Neural crest cell (in vitro differentiated cells): ENCODE measurements at regions not wholly inside any gene's neighbourhood (a gene's known extent, or its start where the extent isn't known, plus 50 kb on each side); places are given as distances from the start of the nearest gene placed in this dataset.

Experiments used
- DNase-seq: peaks from one replicate; pipeline ENCODE4 v3.0.0; 2021; ENCODE audit warnings: low read depth, mixed read lengths, low spot score
- H3K27ac Mint-ChIP-seq: one replicate; pipeline ENCODE4 v1.8.0; 2021; ENCODE audit warnings: mild to moderate bottlenecking, mixed read lengths; ENCODE audit not compliant: unreplicated experiment
- H3K27me3 Mint-ChIP-seq: 2 replicates; pipeline ENCODE4 v1.8.0; 2021; ENCODE audit warnings: low read depth, mild to moderate bottlenecking, mixed read lengths
- H3K36me3 Mint-ChIP-seq: 2 replicates; pipeline ENCODE4 v1.8.0; 2021; ENCODE audit warnings: low read depth, mild to moderate bottlenecking, mixed read lengths
- H3K4me1 Mint-ChIP-seq: 2 replicates; pipeline ENCODE4 v1.8.0; 2021; ENCODE audit warnings: mixed read lengths
- H3K4me3 Mint-ChIP-seq: one replicate; pipeline ENCODE4 v1.8.0; 2021; ENCODE audit warnings: mild to moderate bottlenecking, mixed read lengths
- H3K9me3 Mint-ChIP-seq: 2 replicates; pipeline ENCODE4 v1.8.0; 2021; ENCODE audit warnings: mixed read lengths
- CTCF ChIP-seq: fragments of 200-600 bp; sonication (generic); conservative IDR thresholded peaks from 2 replicates; pipeline ENCODE4 v1.5.0; 2021; ENCODE audit warnings: antibody characterized with exemption, mild to moderate bottlenecking

- DNase-seq, result no peak
- peaks cover 2% of the 10 kb centered on the region for H3K9me3 Mint-ChIP-seq
- H3K4me1 Mint-ChIP-seq, result peaks cover 27% of the 10 kb centered on the region
- no peaks in the 10 kb centered on the region for H3K36me3 Mint-ChIP-seq
- peak overlapping the region; percentile 91 for H3K27ac Mint-ChIP-seq
- H3K27me3 Mint-ChIP-seq, result no peaks in the 10 kb centered on the region
- no peak for TF ChIP-seq CTCF
- no peak overlapping the region for H3K4me3 Mint-ChIP-seq
Measured at GRCh38 chrX:110509755-110510532, 151.3 kb downstream of the RTL9 start.

DNA sequence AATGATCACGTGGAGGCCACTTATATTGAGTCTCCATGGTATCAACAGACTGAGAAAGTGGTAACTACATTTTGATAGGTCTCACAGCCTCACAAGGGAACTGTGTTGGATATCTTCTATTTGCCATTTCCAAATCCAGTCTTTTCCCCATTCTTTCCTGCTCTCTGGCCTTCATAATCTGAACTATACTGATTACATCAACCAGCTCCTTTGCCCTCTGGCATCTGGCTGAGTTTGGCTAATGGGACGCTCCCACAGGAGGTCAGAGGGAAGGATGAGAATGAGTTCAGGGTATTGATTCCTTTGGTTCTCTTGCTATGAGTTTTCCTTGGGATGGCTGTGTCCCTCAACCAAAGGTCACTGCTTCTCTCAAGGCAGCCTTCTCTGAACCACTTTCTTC is 152.6 kb downstream of the RTL9 start:
- no peaks in the 10 kb centered on the region for H3K27me3 Mint-ChIP-seq
- no peak for TF ChIP-seq CTCF
- H3K27ac Mint-ChIP-seq, result peak overlapping the region; percentile 24
- no peak overlapping the region for H3K4me3 Mint-ChIP-seq
- peaks cover 27% of the 10 kb centered on the region for H3K4me1 Mint-ChIP-seq
- peaks cover 2% of the 10 kb centered on the region for H3K9me3 Mint-ChIP-seq
- no peaks in the 10 kb centered on the region for H3K36me3 Mint-ChIP-seq
- DNase-seq, result no peak

DNA sequence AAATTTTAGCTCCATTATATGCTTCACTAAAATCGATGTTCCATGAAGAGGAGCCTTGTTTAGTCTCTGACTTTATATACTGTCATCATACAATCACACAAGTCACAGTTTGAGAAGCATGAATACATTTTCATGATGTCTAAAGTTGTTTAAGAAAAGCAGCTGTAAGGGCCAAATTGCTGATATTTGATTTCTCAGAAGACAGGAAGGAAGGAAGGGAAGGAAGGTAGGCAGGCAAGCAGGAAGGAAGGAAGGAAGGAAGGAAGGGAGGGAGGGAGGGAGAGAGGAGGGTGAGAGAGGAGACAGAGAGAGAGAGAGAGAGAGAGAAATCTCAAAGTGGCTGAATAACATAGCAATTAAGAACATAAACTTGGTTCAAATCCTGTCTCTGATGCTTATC is 153.7 kb downstream of the RTL9 start:
- no peak overlapping the region for H3K4me3 Mint-ChIP-seq

DNA sequence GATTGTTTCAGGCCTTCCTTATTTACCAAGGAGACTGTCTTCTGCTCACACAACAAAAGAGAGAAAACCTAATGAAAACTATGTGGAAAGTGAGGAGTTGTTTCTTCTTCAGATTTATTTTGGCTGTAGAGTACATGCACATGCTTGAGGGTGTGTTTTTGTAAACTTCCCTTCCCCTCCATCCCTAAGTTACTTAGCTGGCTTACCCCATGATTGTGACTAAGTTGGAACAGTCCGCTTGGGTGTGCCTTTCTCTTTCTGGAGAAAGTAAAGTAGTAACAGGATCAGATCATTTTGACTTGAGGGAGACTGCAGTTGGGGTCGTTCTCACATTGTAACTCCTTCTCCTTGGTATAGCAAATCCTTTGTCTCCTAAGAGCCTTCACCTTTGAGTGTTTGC is 155.9 kb downstream of the RTL9 start:
- no peaks in the 10 kb centered on the region for H3K36me3 Mint-ChIP-seq
- no peaks in the 10 kb centered on the region for H3K27me3 Mint-ChIP-seq
- H3K4me3 Mint-ChIP-seq, result no peak overlapping the region
- TF ChIP-seq CTCF, result no peak
- peaks cover 18% of the 10 kb centered on the region for H3K4me1 Mint-ChIP-seq
- no peak for DNase-seq
- H3K9me3 Mint-ChIP-seq, result no peaks in the 10 kb centered on the region
- no peak overlapping the region for H3K27ac Mint-ChIP-seq

More for the DNA sequence above, 153.7 kb downstream of the RTL9 start:
- Mint-ChIP-seq H3K27ac (no peak overlapping the region), H3K9me3 (no peaks in the 10 kb centered on the region), H3K36me3 (no peaks in the 10 kb centered on the region), H3K4me1 (peaks cover 27% of the 10 kb centered on the region), H3K27me3 (no peaks in the 10 kb centered on the region)
- no peak for TF ChIP-seq CTCF
- DNase-seq, result no peak

- no peak overlapping the region for H3K4me3 Mint-ChIP-seq
- no peak for TF ChIP-seq CTCF
- no peaks in the 10 kb centered on the region for H3K9me3 Mint-ChIP-seq
- H3K27me3 Mint-ChIP-seq, result peaks cover 2% of the 10 kb centered on the region
- no peaks in the 10 kb centered on the region for H3K36me3 Mint-ChIP-seq
- H3K4me1 Mint-ChIP-seq, result peaks cover 3% of the 10 kb centered on the region
- H3K27ac Mint-ChIP-seq, result no peak overlapping the region
- no peak for DNase-seq
Measured at GRCh38 chrX:110519501-110519900, 160.9 kb downstream of the RTL9 start.
